Renal pelvis (tissue), 1 donor: ENCODE measurements at regions not wholly inside any gene's neighbourhood (a gene's known extent, or its start where the extent isn't known, plus 50 kb on each side); places are given as distances from the start of the nearest gene placed in this dataset.

Source experiments
- DNase-seq: peaks from one replicate; pipeline ENCODE4 v3.0.0-alpha.2; 2013

GRCh38 chr1:98382986-98383740 is 278.4 kb upstream of the SNX7 start:
- no peak for DNase-seq

- DNase-seq = no peak
Measured at GRCh38 chr1:98382586-98382985, 278.9 kb upstream of the SNX7 start.

GRCh38 chr1:98374098-98374497 is 287.4 kb upstream of the SNX7 start:
- DNase-seq = no peak

- DNase-seq = no peak
Measured at GRCh38 chr1:98373056-98373455, 288.5 kb upstream of the SNX7 start.

- DNase-seq = no peak
Measured at GRCh38 chr1:98371764-98372163, 289.8 kb upstream of the SNX7 start.

GRCh38 chr1:98369463-98369862 is 292.1 kb upstream of the SNX7 start:
- DNase-seq = no peak

- DNase-seq = no peak
Measured at GRCh38 chr1:98368995-98369394, 292.5 kb upstream of the SNX7 start.

GRCh38 chr1:98367426-98367825 is 294.1 kb upstream of the SNX7 start:
- no peak for DNase-seq

GRCh38 chr1:98366343-98366742 is 295.2 kb upstream of the SNX7 start:
- no peak for DNase-seq

GRCh38 chr1:98364544-98364943 is 297.0 kb upstream of the SNX7 start:
- no peak for DNase-seq

GRCh38 chr1:98360864-98361263 is 300.7 kb upstream of the SNX7 start:
- no peak for DNase-seq

- no peak for DNase-seq
Measured at GRCh38 chr1:98355656-98356383, 305.7 kb upstream of the SNX7 start.

GRCh38 chr1:98352378-98352777 is 309.1 kb upstream of the SNX7 start:
- no peak for DNase-seq

- DNase-seq = no peak
Measured at GRCh38 chr1:98351561-98351960, 310.0 kb upstream of the SNX7 start.

GRCh38 chr1:98345417-98345816 is 316.1 kb upstream of the SNX7 start:
- DNase-seq = no peak

- DNase-seq = no peak
Measured at GRCh38 chr1:98344731-98345130, 316.8 kb upstream of the SNX7 start.

GRCh38 chr1:98342566-98342965 is 319.0 kb upstream of the SNX7 start:
- no peak for DNase-seq

GRCh38 chr1:98340511-98340910 is 321.0 kb upstream of the SNX7 start:
- DNase-seq = no peak

GRCh38 chr1:98336472-98337083 is 324.9 kb upstream of the SNX7 start:
- DNase-seq = no peak

GRCh38 chr1:98333936-98334335 is 327.6 kb upstream of the SNX7 start:
- no peak for DNase-seq

GRCh38 chr1:98333406-98333805 is 328.1 kb upstream of the SNX7 start:
- DNase-seq = no peak

- no peak for DNase-seq
Measured at GRCh38 chr1:98331718-98332311, 329.7 kb upstream of the SNX7 start.

- DNase-seq = no peak
Measured at GRCh38 chr1:98331243-98331642, 330.3 kb upstream of the SNX7 start.
